ENCODE measurements at regions not wholly inside any gene's neighbourhood (a gene's known extent, or its start where the extent isn't known, plus 50 kb on each side); places are given as distances from the start of the nearest gene placed in this dataset.

GRCh38 chr5:163712011-163712410, 206.6 kb downstream of the MAT2B start:
- H3K4me3 Mint-ChIP-seq: no peak overlapping the region
- no peak overlapping the region for H3K27ac Mint-ChIP-seq
- Histone ChIP-seq H3K9ac (ENCODE audit: insufficient read depth, low read length, poor library complexity, severe bottlenecking) (no peak overlapping the region), H3K4me1 (ENCODE audit: control insufficient read depth in 1 of 2, insufficient read depth in 2 of 2, low read length in 2 of 2) (no peaks in the 10 kb centered on the region), H3K4me3 (replicated peaks in 1 of 3; ENCODE audit: low read depth in 2 of 3, low read length in 3 of 3) (no peak overlapping the region), H2AFZ (ENCODE audit: insufficient read depth, low read depth, low read length, poor library complexity, severe bottlenecking) (no peak overlapping the region), H3K27me3 (ENCODE audit: control insufficient read depth in 2 of 2, insufficient read depth in 2 of 2, low read length in 2 of 2) (no peaks in the 10 kb centered on the region), H3K27ac (ENCODE audit: low read depth in 1 of 2, low read length in 2 of 2) (no peak overlapping the region), H4K20me1 (ENCODE audit: insufficient read depth, low read length) (no peaks in the 10 kb centered on the region), H3K4me2 (replicated peaks; ENCODE audit: extremely low read depth, low read length, poor library complexity, severe bottlenecking) (no peak overlapping the region), H3K79me2 (ENCODE audit: insufficient read depth, low read length) (no peaks in the 10 kb centered on the region), H3K36me3 (replicated peaks in 1 of 2; ENCODE audit: control insufficient read depth in 1 of 2, insufficient read depth in 2 of 2, low read length in 2 of 2) (no peaks in the 10 kb centered on the region), H3K9me3 (replicated peaks in 1 of 2; ENCODE audit: control insufficient read depth in 1 of 2, insufficient read depth in 1 of 2, low read length in 2 of 2) (no peaks in the 10 kb centered on the region)
- H3K27me3 Mint-ChIP-seq (ENCODE audit: low read depth in 3 of 3): peaks cover 0 to 2% (median 0%) of the 10 kb centered on the region in 3 donors
- no peaks in the 10 kb centered on the region for H3K36me3 Mint-ChIP-seq
- H3K4me1 Mint-ChIP-seq: no peaks in the 10 kb centered on the region
- peaks cover 0 to 5% (median 3%) of the 10 kb centered on the region in 7 donors for H3K9me3 Mint-ChIP-seq
- no peak for DNase-seq
- intact Hi-C loops (cut with micrococcal nuclease): no loop called here
- TF ChIP-seq, protein P1, sequence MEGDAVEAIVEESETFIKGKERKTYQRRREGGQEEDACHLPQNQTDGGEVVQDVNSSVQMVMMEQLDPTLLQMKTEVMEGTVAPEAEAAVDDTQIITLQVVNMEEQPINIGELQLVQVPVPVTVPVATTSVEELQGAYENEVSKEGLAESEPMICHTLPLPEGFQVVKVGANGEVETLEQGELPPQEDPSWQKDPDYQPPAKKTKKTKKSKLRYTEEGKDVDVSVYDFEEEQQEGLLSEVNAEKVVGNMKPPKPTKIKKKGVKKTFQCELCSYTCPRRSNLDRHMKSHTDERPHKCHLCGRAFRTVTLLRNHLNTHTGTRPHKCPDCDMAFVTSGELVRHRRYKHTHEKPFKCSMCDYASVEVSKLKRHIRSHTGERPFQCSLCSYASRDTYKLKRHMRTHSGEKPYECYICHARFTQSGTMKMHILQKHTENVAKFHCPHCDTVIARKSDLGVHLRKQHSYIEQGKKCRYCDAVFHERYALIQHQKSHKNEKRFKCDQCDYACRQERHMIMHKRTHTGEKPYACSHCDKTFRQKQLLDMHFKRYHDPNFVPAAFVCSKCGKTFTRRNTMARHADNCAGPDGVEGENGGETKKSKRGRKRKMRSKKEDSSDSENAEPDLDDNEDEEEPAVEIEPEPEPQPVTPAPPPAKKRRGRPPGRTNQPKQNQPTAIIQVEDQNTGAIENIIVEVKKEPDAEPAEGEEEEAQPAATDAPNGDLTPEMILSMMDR (IDR thresholded peaks at IDR 0.05): no peak

GRCh38 chr5:163718272-163718671, 212.9 kb downstream of the MAT2B start:
- Histone ChIP-seq H2AFZ (ENCODE audit: insufficient read depth, low read depth, low read length, poor library complexity, severe bottlenecking) (no peak overlapping the region), H3K9me3 (replicated peaks in 1 of 2; ENCODE audit: control insufficient read depth in 1 of 2, insufficient read depth in 1 of 2, low read length in 2 of 2) (no peaks in the 10 kb centered on the region), H3K4me1 (ENCODE audit: control insufficient read depth in 1 of 2, insufficient read depth in 2 of 2, low read length in 2 of 2) (no peaks in the 10 kb centered on the region), H3K4me2 (replicated peaks; ENCODE audit: extremely low read depth, low read length, poor library complexity, severe bottlenecking) (no peak overlapping the region), H3K79me2 (ENCODE audit: insufficient read depth, low read length) (no peaks in the 10 kb centered on the region), H4K20me1 (ENCODE audit: insufficient read depth, low read length) (no peaks in the 10 kb centered on the region), H3K9ac (ENCODE audit: insufficient read depth, low read length, poor library complexity, severe bottlenecking) (no peak overlapping the region), H3K27ac (ENCODE audit: low read depth in 1 of 2, low read length in 2 of 2) (no peak overlapping the region), H3K27me3 (ENCODE audit: control insufficient read depth in 2 of 2, insufficient read depth in 2 of 2, low read length in 2 of 2) (no peaks in the 10 kb centered on the region), H3K4me3 (replicated peaks in 1 of 3; ENCODE audit: low read depth in 2 of 3, low read length in 3 of 3) (no peak overlapping the region), H3K36me3 (replicated peaks in 1 of 2; ENCODE audit: control insufficient read depth in 1 of 2, insufficient read depth in 2 of 2, low read length in 2 of 2) (no peaks in the 10 kb centered on the region)
- no peak for DNase-seq
- H3K27me3 Mint-ChIP-seq (ENCODE audit: low read depth in 3 of 3): peaks cover 2 to 3% (median 2%) of the 10 kb centered on the region in 3 donors
- no peak overlapping the region for H3K4me3 Mint-ChIP-seq
- intact Hi-C loops (cut with micrococcal nuclease): no loop called here
- WGBS (ENCODE audit: insufficient coverage): 45% methylated on average over 3 of the region's 5 CpGs
- no peaks in the 10 kb centered on the region for H3K4me1 Mint-ChIP-seq
- no peaks in the 10 kb centered on the region for H3K36me3 Mint-ChIP-seq
- peaks cover 0 to 5% (median 3%) of the 10 kb centered on the region in 7 donors for H3K9me3 Mint-ChIP-seq
- TF ChIP-seq, protein P1 (IDR thresholded peaks at IDR 0.05): no peak
- H3K27ac Mint-ChIP-seq: no peak overlapping the region

Measured in CD14-positive monocyte (primary cell).